IMR-90 (cell line): ENCODE measurements at regions not wholly inside any gene's neighbourhood (a gene's known extent, or its start where the extent isn't known, plus 50 kb on each side); places are given as distances from the start of the nearest gene placed in this dataset.

Experiments
- ATAC-seq: fragments of 200-7000 bp; cut with Tn5 transposase; 2 replicates; pipeline ENCODE4 v1.9.1; 2020; ENCODE audit warnings: low read depth, mild to moderate bottlenecking, moderate library complexity
- BruUV-seq: library from RNA; stranded (reverse); fragments of 400-500 nt; replicated peaks from 2 replicates; lab custom pipeline; 2021; lab: Mats Ljungman, UMichigan
- CTCF ChIA-PET: fragments of 300-600 bp; formaldehyde crosslinking; extraction: SDS; loops from one replicate; lab custom pipeline; 2021; ENCODE audit warnings: antibody characterized with exemption; lab: Yijun Ruan, JAX
- POLR2A ChIA-PET: fragments of 300-600 bp; sonication (Branson Sonifier 250); formaldehyde crosslinking; loops from one replicate; lab custom pipeline; 2022; ENCODE audit warnings: antibody characterized with exemption; ENCODE audit not compliant: unreplicated experiment; lab: Charles Lee
- DNase-seq: peaks from one replicate; pipeline ENCODE4 v3.0.0; 2013
- H2AFZ ChIP-seq: replicated peaks from 2 replicates; pipeline ENCODE3; 2013; ENCODE audit warnings: low read length, mild to moderate bottlenecking; ENCODE audit not compliant: poor library complexity
- H2AK5ac ChIP-seq: 2 replicates; pipeline ENCODE4 v1.6.1; 2013; ENCODE audit warnings: low read depth, low read length, inconsistent platforms
- H2AK9ac ChIP-seq: replicated peaks from 2 replicates; pipeline ENCODE3; 2013; ENCODE audit warnings: mild to moderate bottlenecking, low read depth, low read length, moderate library complexity; ENCODE audit not compliant: poor library complexity
- H2BK120ac ChIP-seq: 2 replicates; pipeline ENCODE4 v1.6.1; 2013; ENCODE audit warnings: low read depth, low read length, inconsistent platforms
- H2BK15ac ChIP-seq: 3 replicates; pipeline ENCODE4 v1.6.1; 2013; ENCODE audit warnings: low read depth, low read length, inconsistent platforms
- H2BK20ac ChIP-seq: 2 replicates; pipeline ENCODE4 v1.6.1; 2013; ENCODE audit warnings: low read depth, mild to moderate bottlenecking, inconsistent platforms, low read length, moderate library complexity
- H2BK5ac ChIP-seq: 2 replicates; pipeline ENCODE4 v1.6.1; 2013; ENCODE audit warnings: mild to moderate bottlenecking, low read depth, low read length, inconsistent platforms; ENCODE audit not compliant: poor library complexity, severe bottlenecking
- H3K14ac ChIP-seq: replicated peaks from 2 replicates; pipeline ENCODE4 v1.6.1; 2013; ENCODE audit warnings: low read depth, low read length, inconsistent platforms
- H3K18ac ChIP-seq: 2 replicates; pipeline ENCODE4 v1.6.1; 2013; ENCODE audit warnings: low read depth, low read length, control low read depth
- H3K23ac ChIP-seq: 2 replicates; pipeline ENCODE4 v1.6.1; 2013; ENCODE audit warnings: low read depth, low read length, inconsistent platforms
- H3K27ac ChIP-seq: 2 replicates; pipeline ENCODE4 v1.5.1; 2013; ENCODE audit warnings: mild to moderate bottlenecking, control low read depth, low read length; ENCODE audit not compliant: insufficient read depth
- H3K27me3 ChIP-seq: 2 replicates; pipeline ENCODE4 v1.6.1; 2013; ENCODE audit warnings: low read length; ENCODE audit not compliant: control insufficient read depth, insufficient read depth
- H3K36me3 ChIP-seq: 2 replicates; pipeline ENCODE4 v1.6.1; 2013; ENCODE audit warnings: low read length, mixed read lengths; ENCODE audit not compliant: control insufficient read depth, insufficient read depth
- H3K4ac ChIP-seq: 2 replicates; pipeline ENCODE4 v1.6.1; 2013; ENCODE audit warnings: low read depth, low read length, inconsistent platforms
- H3K4me1 ChIP-seq: 2 replicates; pipeline ENCODE4 v1.6.1; 2013; ENCODE audit warnings: low read length, mixed read lengths; ENCODE audit not compliant: control insufficient read depth, insufficient read depth
- H3K4me2 ChIP-seq: 2 replicates; pipeline ENCODE4 v1.6.1; 2013; ENCODE audit warnings: low read depth, mild to moderate bottlenecking, control low read depth, low read length, moderate library complexity
- H3K4me3 ChIP-seq: 2 replicates; pipeline ENCODE4 v1.5.1; 2013; ENCODE audit warnings: low read depth, mild to moderate bottlenecking, control low read depth, low read length, moderate library complexity; ENCODE audit not compliant: insufficient read depth
- H3K56ac ChIP-seq: 2 replicates; pipeline ENCODE4 v1.6.1; 2013; ENCODE audit warnings: low read length, inconsistent platforms; ENCODE audit not compliant: insufficient read depth; ENCODE audit errors: extremely low read depth
- H3K79me1 ChIP-seq, 2 experiments: 2 replicates each; pipeline ENCODE4 v1.6.1; 2013; ENCODE audit warnings: low read length in 2 of 2, inconsistent platforms in 1 of 2, low read depth in 1 of 2
- H3K9ac ChIP-seq: 2 replicates; pipeline ENCODE4 v1.6.1; 2013; ENCODE audit warnings: low read depth, low read length, control low read depth
- H3K9me1 ChIP-seq: 2 replicates; pipeline ENCODE4 v1.6.1; 2013; ENCODE audit warnings: low read length, inconsistent platforms; ENCODE audit not compliant: insufficient read depth
- H3K9me3 ChIP-seq: 2 replicates; pipeline ENCODE4 v1.6.1; 2013; ENCODE audit warnings: low read length; ENCODE audit not compliant: control insufficient read depth, insufficient read depth
- H4K20me1 ChIP-seq: 2 replicates; pipeline ENCODE4 v1.6.1; 2013; ENCODE audit warnings: low read length, inconsistent platforms; ENCODE audit not compliant: insufficient read depth
- H4K5ac ChIP-seq: 2 replicates; pipeline ENCODE4 v1.6.1; 2013; ENCODE audit warnings: mild to moderate bottlenecking, low read depth, low read length, control low read depth
- H4K8ac ChIP-seq, 2 experiments: 2 replicates each; pipeline ENCODE4 v1.6.1; 2013; ENCODE audit warnings: low read depth in 2 of 2, low read length in 2 of 2, control low read depth in 1 of 2, inconsistent platforms in 1 of 2
- H4K91ac ChIP-seq: 2 replicates; pipeline ENCODE4 v1.6.1; 2013; ENCODE audit warnings: low read depth, low read length, inconsistent platforms; ENCODE audit not compliant: insufficient read depth
- BHLHE40 ChIP-seq: fragments of 150-350 bp; IDR thresholded peaks from 2 replicates; pipeline ENCODE4 v1.6.1; 2016; ENCODE audit warnings: mild to moderate bottlenecking, low read depth, low read length
- CEBPB ChIP-seq: IDR thresholded peaks from 2 replicates; pipeline ENCODE4 v1.6.1; 2012; ENCODE audit warnings: low read depth, low read length, improper control_type of control experiment
- CHD1 ChIP-seq: IDR thresholded peaks from 2 replicates; pipeline ENCODE4 v1.6.1; 2012; ENCODE audit warnings: low read depth, low read length, improper control_type of control experiment
- FOS ChIP-seq: fragments of 150-350 bp; IDR thresholded peaks from 2 replicates; pipeline ENCODE4 v1.6.1; 2016; ENCODE audit warnings: low read depth, low read length
- MAFK ChIP-seq: IDR thresholded peaks from 2 replicates; pipeline ENCODE4 v1.6.1; 2012; ENCODE audit warnings: low read depth, low read length, improper control_type of control experiment
- MAZ ChIP-seq: IDR thresholded peaks from 2 replicates; pipeline ENCODE4 v1.6.1; 2012; ENCODE audit warnings: low read depth, mild to moderate bottlenecking, low read length, improper control_type of control experiment, moderate library complexity, borderline replicate concordance
- MXI1 ChIP-seq: IDR thresholded peaks from 2 replicates; pipeline ENCODE4 v1.6.1; 2012; ENCODE audit warnings: low read depth, mild to moderate bottlenecking, low read length, moderate library complexity, borderline replicate concordance
- NFE2L2 ChIP-seq: fragments of 150-350 bp; IDR thresholded peaks from 2 replicates; pipeline ENCODE4 v1.6.1; 2016; ENCODE audit warnings: low read depth, mild to moderate bottlenecking, low read length
- POLR2A ChIP-seq: IDR thresholded peaks from 2 replicates; pipeline ENCODE4 v1.6.1; 2012; ENCODE audit warnings: mild to moderate bottlenecking, low read depth, low read length
- RAD21 ChIP-seq: IDR thresholded peaks from 2 replicates; pipeline ENCODE4 v1.6.1; 2012; ENCODE audit warnings: low read length, improper control_type of control experiment
- RCOR1 ChIP-seq: IDR thresholded peaks from 2 replicates; pipeline ENCODE4 v1.6.1; 2012; ENCODE audit warnings: mild to moderate bottlenecking, low read length, improper control_type of control experiment; ENCODE audit not compliant: insufficient replicate concordance
- RFX5 ChIP-seq: IDR thresholded peaks from 2 replicates; pipeline ENCODE4 v1.8.0; 2012; ENCODE audit warnings: low read depth, mild to moderate bottlenecking, low read length, moderate library complexity
- SMC3 ChIP-seq: fragments of 150-350 bp; IDR thresholded peaks from 2 replicates; pipeline ENCODE4 v1.6.1; 2016; ENCODE audit warnings: low read depth, mild to moderate bottlenecking, antibody characterized with exemption, low read length, moderate library complexity
- WGBS, 2 experiments: methylation state at CpG; one replicate each; pipeline versions ENCODE4 v1.1.5 to v1.1.7; 2013; ENCODE audit warnings: missing lambda C conversion rate in 2 of 2; ENCODE audit not compliant: insufficient read length in 1 of 2; ENCODE audit errors: extremely low coverage in 2 of 2; 5-methylcytosine and 5-hydroxymethylcytosine counted together
- dilution Hi-C: fragments of 300-500 bp; cut with HindIII; formaldehyde crosslinking; loops from one replicate; pipeline ENCODE4 v1.14.3; 2018; ENCODE audit warnings: low sequenced_read_pairs; ENCODE audit not compliant: unreplicated experiment
- in situ Hi-C: fragments of 300-500 bp; cut with MboI; formaldehyde crosslinking; loops from 3 replicates; pipeline ENCODE4 v1.14.3; 2019; ENCODE audit warnings: low sequenced_read_pairs, inconsistent platforms, mixed read lengths
- intact Hi-C: fragments of 100-400 bp; cut with micrococcal nuclease; formaldehyde crosslinking; loops from 2 replicates; pipeline ENCODE4 v1.10.0; 2022
- TF ChIP-seq, protein P1 (sequence below): conservative IDR thresholded peaks from 2 replicates; pipeline ENCODE4 v1.5.1; 2012; ENCODE audit warnings: mild to moderate bottlenecking, low read depth, low read length, improper control_type of control experiment
- TF ChIP-seq, protein P2 (sequence below): fragments of 150-350 bp; IDR thresholded peaks from 2 replicates; pipeline ENCODE4 v1.6.1; 2016; ENCODE audit warnings: low read depth, mild to moderate bottlenecking, low read length, moderate library complexity, borderline replicate concordance
- TF ChIP-seq, protein P3 (sequence below): fragments of 150-350 bp; IDR thresholded peaks from 2 replicates; pipeline ENCODE4 v1.6.1; 2017; ENCODE audit warnings: mild to moderate bottlenecking, antibody characterized with exemption, low read length, low read depth

DNA sequence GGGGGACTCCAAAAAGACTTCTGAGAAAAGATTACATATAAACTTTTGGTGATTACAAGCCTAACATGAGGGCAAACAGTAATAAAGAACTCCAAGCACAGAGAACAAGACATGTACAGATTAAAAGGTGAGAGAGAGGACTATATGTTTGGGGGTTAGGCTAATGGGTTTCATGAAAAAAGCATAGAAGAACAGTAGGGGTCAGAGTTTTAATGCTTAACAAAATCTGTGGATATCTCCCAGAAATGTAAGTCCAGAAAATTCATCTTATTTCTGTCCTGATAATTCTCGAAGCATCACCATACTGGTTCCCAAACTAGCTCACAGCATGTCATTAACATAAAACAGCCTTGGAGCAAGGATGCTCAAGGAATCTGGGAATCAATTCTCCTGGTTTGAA, 137.2 kb downstream of the ARRDC3 start:
- intact Hi-C loops: no loop called here
- POLR2A ChIA-PET: no interaction called here

More for the DNA sequence above, 137.2 kb downstream of the ARRDC3 start:
- Histone ChIP-seq H3K9ac (no peak overlapping the region), H3K36me3 (no peaks in the 10 kb centered on the region), H3K27ac (no peak overlapping the region), H2AK9ac (no peak overlapping the region), H3K23ac (no peak overlapping the region), H3K9me3 (0 out of 2 replicates have a peak, but pooled peaks cover 4% of the 10 kb centered on the region), H3K14ac (no peak overlapping the region), H4K8ac (no peak overlapping the region), H3K9me1 (no peaks in the 10 kb centered on the region), H3K56ac (no peak overlapping the region), H3K4me3 (no peak overlapping the region), H3K4ac (no peak overlapping the region), H2BK5ac (no peak overlapping the region), H3K18ac (no peak overlapping the region), H4K5ac (no peak overlapping the region; the same call in 1 of the 2 replicates), H2AK5ac (no peak overlapping the region), H4K91ac (no peak overlapping the region), H4K20me1 (no peaks in the 10 kb centered on the region), H3K79me1 (no peaks in the 10 kb centered on the region), H3K4me2 (no peak overlapping the region), H2BK20ac (no peak overlapping the region), H2AFZ (no peak overlapping the region), H2BK15ac (no peak overlapping the region), H3K4me1 (no peaks in the 10 kb centered on the region), H2BK120ac (no peak overlapping the region), H3K27me3 (no peaks in the 10 kb centered on the region)
- CTCF ChIA-PET: no interaction called here
- no peak for ATAC-seq
- no CpG with 5 or more reads among the region's 1 CpG for WGBS, 2 experiments
- dilution Hi-C loops (no loop called here), in situ Hi-C loops (no loop called here)
- BruUV-seq: no TSS peak
- DNase-seq: peak; percentile 17
- TF ChIP-seq SMC3 (no peak), BHLHE40 (no peak), MXI1 (no peak), POLR2A (no peak), CHD1 (no peak), MAFK (no peak), RCOR1 (no peak), MAZ (no peak), RAD21 (0 out of 2 replicates have a peak, but pooled peaks have one; percentile 20), NFE2L2 (no peak), RFX5 (no peak), FOS (no peak), CEBPB (no peak)
- TF ChIP-seq, protein P1, sequence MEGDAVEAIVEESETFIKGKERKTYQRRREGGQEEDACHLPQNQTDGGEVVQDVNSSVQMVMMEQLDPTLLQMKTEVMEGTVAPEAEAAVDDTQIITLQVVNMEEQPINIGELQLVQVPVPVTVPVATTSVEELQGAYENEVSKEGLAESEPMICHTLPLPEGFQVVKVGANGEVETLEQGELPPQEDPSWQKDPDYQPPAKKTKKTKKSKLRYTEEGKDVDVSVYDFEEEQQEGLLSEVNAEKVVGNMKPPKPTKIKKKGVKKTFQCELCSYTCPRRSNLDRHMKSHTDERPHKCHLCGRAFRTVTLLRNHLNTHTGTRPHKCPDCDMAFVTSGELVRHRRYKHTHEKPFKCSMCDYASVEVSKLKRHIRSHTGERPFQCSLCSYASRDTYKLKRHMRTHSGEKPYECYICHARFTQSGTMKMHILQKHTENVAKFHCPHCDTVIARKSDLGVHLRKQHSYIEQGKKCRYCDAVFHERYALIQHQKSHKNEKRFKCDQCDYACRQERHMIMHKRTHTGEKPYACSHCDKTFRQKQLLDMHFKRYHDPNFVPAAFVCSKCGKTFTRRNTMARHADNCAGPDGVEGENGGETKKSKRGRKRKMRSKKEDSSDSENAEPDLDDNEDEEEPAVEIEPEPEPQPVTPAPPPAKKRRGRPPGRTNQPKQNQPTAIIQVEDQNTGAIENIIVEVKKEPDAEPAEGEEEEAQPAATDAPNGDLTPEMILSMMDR: 0 out of 2 replicates have a peak, but pooled peaks have one; percentile 21
- TF ChIP-seq, protein P2, sequence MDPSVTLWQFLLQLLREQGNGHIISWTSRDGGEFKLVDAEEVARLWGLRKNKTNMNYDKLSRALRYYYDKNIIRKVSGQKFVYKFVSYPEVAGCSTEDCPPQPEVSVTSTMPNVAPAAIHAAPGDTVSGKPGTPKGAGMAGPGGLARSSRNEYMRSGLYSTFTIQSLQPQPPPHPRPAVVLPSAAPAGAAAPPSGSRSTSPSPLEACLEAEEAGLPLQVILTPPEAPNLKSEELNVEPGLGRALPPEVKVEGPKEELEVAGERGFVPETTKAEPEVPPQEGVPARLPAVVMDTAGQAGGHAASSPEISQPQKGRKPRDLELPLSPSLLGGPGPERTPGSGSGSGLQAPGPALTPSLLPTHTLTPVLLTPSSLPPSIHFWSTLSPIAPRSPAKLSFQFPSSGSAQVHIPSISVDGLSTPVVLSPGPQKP: no peak
- TF ChIP-seq, protein P3, sequence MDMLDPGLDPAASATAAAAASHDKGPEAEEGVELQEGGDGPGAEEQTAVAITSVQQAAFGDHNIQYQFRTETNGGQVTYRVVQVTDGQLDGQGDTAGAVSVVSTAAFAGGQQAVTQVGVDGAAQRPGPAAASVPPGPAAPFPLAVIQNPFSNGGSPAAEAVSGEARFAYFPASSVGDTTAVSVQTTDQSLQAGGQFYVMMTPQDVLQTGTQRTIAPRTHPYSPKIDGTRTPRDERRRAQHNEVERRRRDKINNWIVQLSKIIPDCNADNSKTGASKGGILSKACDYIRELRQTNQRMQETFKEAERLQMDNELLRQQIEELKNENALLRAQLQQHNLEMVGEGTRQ: no peak
